H1 (cell line): ENCODE measurements at regions not wholly inside any gene's neighbourhood (a gene's known extent, or its start where the extent isn't known, plus 50 kb on each side); places are given as distances from the start of the nearest gene placed in this dataset.

Experiments used
- CTCF ChIA-PET: fragments of 300-600 bp; sonication (Branson Sonifier 250); formaldehyde crosslinking; loops from one replicate; lab custom pipeline; 2021; ENCODE audit not compliant: partially characterized antibody; lab: Charles Lee
- POLR2A ChIA-PET: fragments of 300-600 bp; sonication (Branson Sonifier 250); formaldehyde crosslinking; loops from one replicate; lab custom pipeline; 2021; ENCODE audit warnings: inconsistent platforms; ENCODE audit not compliant: partially characterized antibody; lab: Charles Lee
- DNase-seq, 2 experiments: peaks; one replicate each; pipeline versions ENCODE4 v3.0.0 to v3.0.0-alpha.2; 2010 to 2022; ENCODE audit warnings: low spot score in 2 of 2, low read depth in 1 of 2, mixed read lengths in 1 of 2
- FAIRE-seq: peaks from 2 replicates; lab custom pipeline; 2011; peaks lifted over from hg19 to GRCh38; lab: Jason Lieb, UNC
- H2AFZ ChIP-seq: 2 replicates; pipeline ENCODE4 v1.8.1; 2012; ENCODE audit warnings: low read length, inconsistent platforms
- H2AK5ac ChIP-seq: 2 replicates; pipeline ENCODE4 v1.6.1; 2013; ENCODE audit warnings: low read depth, low read length
- H2BK120ac ChIP-seq: replicated peaks from 2 replicates; pipeline ENCODE3; 2013; ENCODE audit warnings: low read depth, low read length, inconsistent platforms
- H2BK12ac ChIP-seq: 2 replicates; pipeline ENCODE4 v1.6.1; 2013; ENCODE audit warnings: low read depth, low read length
- H2BK15ac ChIP-seq: 2 replicates; pipeline ENCODE4 v1.6.1; 2013; ENCODE audit warnings: low read length
- H2BK20ac ChIP-seq: 2 replicates; pipeline ENCODE4 v1.6.1; 2013; ENCODE audit warnings: low read length
- H2BK5ac ChIP-seq: 2 replicates; pipeline ENCODE4 v1.6.1; 2013; ENCODE audit warnings: low read depth, low read length
- H3K14ac ChIP-seq: 2 replicates; pipeline ENCODE4 v1.6.1; 2013; ENCODE audit warnings: inconsistent platforms; ENCODE audit not compliant: insufficient read length
- H3K18ac ChIP-seq: 2 replicates; pipeline ENCODE4 v1.6.1; 2013; ENCODE audit warnings: low read length; ENCODE audit errors: extremely low read depth
- H3K23ac ChIP-seq: 2 replicates; pipeline ENCODE4 v1.6.1; 2013; ENCODE audit warnings: inconsistent platforms; ENCODE audit not compliant: insufficient read length
- H3K23me2 ChIP-seq: 2 replicates; pipeline ENCODE4 v1.6.1; 2013; ENCODE audit warnings: low read depth, low read length
- H3K27ac ChIP-seq: 2 replicates; pipeline ENCODE4 v1.6.1; 2011; ENCODE audit warnings: low read depth, low read length, inconsistent platforms
- H3K27me3 ChIP-seq, 4 experiments: replicated peaks in 1 of 4; 1 replicate in 1 of 4; 2 replicates in 3 of 4; pipeline versions ENCODE4 v1.6.1 to v1.8.1; 2011 to 2013; ENCODE audit warnings: low read length in 3 of 4, mild to moderate bottlenecking in 3 of 4, inconsistent platforms in 2 of 4, mixed read lengths in 2 of 4, moderate library complexity in 1 of 4; ENCODE audit not compliant: control insufficient read depth in 3 of 4, insufficient read depth in 3 of 4; ENCODE audit errors: extremely low read depth in 1 of 4
- H3K36me3 ChIP-seq, 4 experiments: 2 replicates each; pipeline versions ENCODE4 v1.6.1 to v1.8.1; 2011 to 2013; ENCODE audit warnings: mild to moderate bottlenecking in 4 of 4, low read length in 3 of 4, moderate library complexity in 2 of 4, control low read depth in 1 of 4, inconsistent platforms in 1 of 4; ENCODE audit not compliant: insufficient read depth in 4 of 4, control insufficient read depth in 2 of 4
- H3K4ac ChIP-seq: replicated peaks from 2 replicates; pipeline ENCODE3; 2013; ENCODE audit warnings: low read length, low read depth, mixed read lengths, inconsistent platforms; ENCODE audit not compliant: insufficient read length
- H3K4me1 ChIP-seq, 4 experiments: replicated peaks in 1 of 4; 1 replicate in 1 of 4; 2 replicates in 3 of 4; pipeline versions ENCODE4 v1.6.1 to v1.8.1; 2011 to 2013; ENCODE audit warnings: low read length in 3 of 4, inconsistent platforms in 2 of 4, mixed read lengths in 1 of 4; ENCODE audit not compliant: insufficient read depth in 4 of 4, control insufficient read depth in 3 of 4
- H3K4me2 ChIP-seq, 2 experiments: 2 replicates each; pipeline versions ENCODE4 v1.6.1 to v1.8.1; 2011 to 2013; ENCODE audit warnings: low read depth in 2 of 2, low read length in 2 of 2, control low read depth in 1 of 2, inconsistent platforms in 1 of 2, mild to moderate bottlenecking in 1 of 2; ENCODE audit not compliant: insufficient read depth in 1 of 2
- H3K4me3 ChIP-seq, 4 experiments: fragments of 200-600, 300-600 bp in 1 of 4; sonication (generic), shearing (Covaris generic), sonication (Bioruptor Twin) in 1 of 4; 2 replicates each; pipeline versions ENCODE4 v1.5.1 to v1.8.1; 2011 to 2016; ENCODE audit warnings: low read length in 4 of 4, low read depth in 3 of 4, control low read depth in 2 of 4, inconsistent platforms in 2 of 4, mild to moderate bottlenecking in 2 of 4, mixed read lengths in 1 of 4, moderate library complexity in 1 of 4; ENCODE audit not compliant: insufficient read depth in 2 of 4; ENCODE audit errors: extremely low read depth in 1 of 4
- H3K56ac ChIP-seq: replicated peaks from 2 replicates; pipeline ENCODE3; 2013; ENCODE audit warnings: low read depth, mild to moderate bottlenecking, mixed read lengths, low read length, inconsistent platforms; ENCODE audit not compliant: insufficient read length
- H3K79me1 ChIP-seq: 2 replicates; pipeline ENCODE4 v1.6.1; 2013; ENCODE audit warnings: low read depth, low read length, control low read depth
- H3K79me2 ChIP-seq, 2 experiments: 2 replicates each; pipeline versions ENCODE4 v1.6.1 to v1.8.1; 2012 to 2013; ENCODE audit warnings: low read length in 2 of 2, mild to moderate bottlenecking in 2 of 2, inconsistent platforms in 1 of 2; ENCODE audit not compliant: insufficient read depth in 2 of 2, control insufficient read depth in 1 of 2
- H3K9ac ChIP-seq, 4 experiments: replicated peaks in 1 of 4; 1 replicate in 1 of 4; 2 replicates in 3 of 4; pipeline versions ENCODE4 v1.6.1 to v1.8.1; 2011 to 2013; ENCODE audit warnings: low read depth in 3 of 4, low read length in 3 of 4, control low read depth in 2 of 4, mild to moderate bottlenecking in 2 of 4, moderate library complexity in 2 of 4, inconsistent platforms in 1 of 4; ENCODE audit errors: extremely low read depth in 1 of 4
- H3K9me3 ChIP-seq, 2 experiments: 2 replicates each; pipeline versions ENCODE4 v1.6.1 to v1.8.1; 2012 to 2013; ENCODE audit warnings: mild to moderate bottlenecking in 2 of 2, moderate library complexity in 2 of 2, control low read depth in 1 of 2, inconsistent platforms in 1 of 2, low read depth in 1 of 2, low read length in 1 of 2, mixed read lengths in 1 of 2; ENCODE audit not compliant: insufficient read depth in 2 of 2
- H4K20me1 ChIP-seq, 2 experiments: replicated peaks in 1 of 2; 2 replicates each; pipeline versions ENCODE3 to v1.8.1; 2011 to 2013; ENCODE audit warnings: inconsistent platforms in 2 of 2, low read length in 2 of 2, mild to moderate bottlenecking in 1 of 2; ENCODE audit not compliant: insufficient read depth in 2 of 2, control insufficient read depth in 1 of 2
- H4K5ac ChIP-seq: 2 replicates; pipeline ENCODE4 v1.6.1; 2013; ENCODE audit warnings: low read length, low read depth, mixed read lengths, inconsistent platforms; ENCODE audit not compliant: insufficient read length
- H4K8ac ChIP-seq: 2 replicates; pipeline ENCODE4 v1.8.0; 2013; ENCODE audit warnings: mild to moderate bottlenecking, moderate library complexity, low read length, inconsistent platforms; ENCODE audit not compliant: insufficient read depth; ENCODE audit errors: extremely low read depth
- H4K91ac ChIP-seq: replicated peaks from 2 replicates; pipeline ENCODE3; 2013; ENCODE audit warnings: low read length, mixed read lengths, inconsistent platforms; ENCODE audit not compliant: insufficient read length
- MAX ChIP-seq: IDR thresholded peaks from 2 replicates; pipeline ENCODE4 v1.6.1; 2012; ENCODE audit warnings: inconsistent platforms
- TEAD4 ChIP-seq: IDR thresholded peaks from 2 replicates; pipeline ENCODE4 v1.6.1; 2012; ENCODE audit warnings: low read depth, low read length, inconsistent platforms, mixed read lengths
- WGBS, 2 experiments: shearing (Covaris generic) in 1 of 2; methylation state at CpG; one replicate each; pipeline versions ENCODE4 v1.1.6 to v1.1.7; 2013 to 2015; ENCODE audit warnings: low lambda C conversion rate in 2 of 2, mixed read lengths in 2 of 2, inconsistent platforms in 1 of 2, low coverage in 1 of 2, missing lambda C conversion rate in 1 of 2; ENCODE audit not compliant: insufficient replicate concordance in 2 of 2, insufficient coverage in 1 of 2, insufficient read length in 1 of 2; ENCODE audit errors: extremely low coverage in 1 of 2, missing lambda C conversion rate in 1 of 2; 5-methylcytosine and 5-hydroxymethylcytosine counted together

- H2BK12ac ChIP-seq, result no peak overlapping the region
- POLR2A ChIA-PET, result no interaction called here
- H4K8ac ChIP-seq, result no peak overlapping the region
- FAIRE-seq (no peak), DNase-seq (no peak)
- H3K9ac ChIP-seq, result no peak overlapping the region
- no peak overlapping the region for H2BK120ac ChIP-seq
- H3K23ac ChIP-seq, result no peak overlapping the region
- no peaks in the 10 kb centered on the region for H3K79me1 ChIP-seq
- CTCF ChIA-PET, result interaction anchor here (0.6 to 3.9 kb wide), 20 partner anchors 10 to 492 kb away, joined by 3 to 30 read pairs (median 4); no protein-coding TSS in a partner anchor
- H4K91ac ChIP-seq, result no peak overlapping the region
- no peak overlapping the region for H4K5ac ChIP-seq
- no peak overlapping the region for H2AFZ ChIP-seq
- no peak overlapping the region for H2BK5ac ChIP-seq
- H3K23me2 ChIP-seq, result no peaks in the 10 kb centered on the region
- H4K20me1 ChIP-seq, result no peaks in the 10 kb centered on the region
- H3K79me2 ChIP-seq, result no peaks in the 10 kb centered on the region
- no peak overlapping the region for H3K18ac ChIP-seq
- no peak overlapping the region for H3K4ac ChIP-seq
- no peak overlapping the region for H2BK20ac ChIP-seq
- H3K4me1 ChIP-seq, result no peaks in the 10 kb centered on the region
- H3K27me3 ChIP-seq, result no peaks in the 10 kb centered on the region
- no peaks in the 10 kb centered on the region for H3K36me3 ChIP-seq
- no peak overlapping the region for H3K27ac ChIP-seq
- 91% methylated on average over 4 of the region's 4 CpGs; no CpG with 5 or more reads in 1 of the 2 experiments for WGBS, 2 experiments
- no peak overlapping the region for H3K4me2 ChIP-seq
- no peak overlapping the region for H3K14ac ChIP-seq
- no peak overlapping the region for H3K4me3 ChIP-seq
- no peak overlapping the region for H2BK15ac ChIP-seq
- H3K56ac ChIP-seq, result no peak overlapping the region
- H2AK5ac ChIP-seq, result no peak overlapping the region
- H3K9me3 ChIP-seq, result no peaks in the 10 kb centered on the region
- TF ChIP-seq MAX, result no peak
- no peak for TF ChIP-seq TEAD4
Measured at GRCh38 chr5:164012371-164012770, 507.0 kb downstream of the MAT2B start.
